GM12873 (cell line): ENCODE measurements at regions not wholly inside any gene's neighbourhood (a gene's known extent, or its start where the extent isn't known, plus 50 kb on each side); places are given as distances from the start of the nearest gene placed in this dataset.

Experiments
- CTCF ChIP-seq: IDR thresholded peaks from 2 replicates; pipeline ENCODE4 v1.5.1; 2012; ENCODE audit warnings: low read depth, mild to moderate bottlenecking, moderate library complexity, low read length, control low read depth; ENCODE audit not compliant: insufficient read depth; ENCODE audit errors: missing control alignments

DNA sequence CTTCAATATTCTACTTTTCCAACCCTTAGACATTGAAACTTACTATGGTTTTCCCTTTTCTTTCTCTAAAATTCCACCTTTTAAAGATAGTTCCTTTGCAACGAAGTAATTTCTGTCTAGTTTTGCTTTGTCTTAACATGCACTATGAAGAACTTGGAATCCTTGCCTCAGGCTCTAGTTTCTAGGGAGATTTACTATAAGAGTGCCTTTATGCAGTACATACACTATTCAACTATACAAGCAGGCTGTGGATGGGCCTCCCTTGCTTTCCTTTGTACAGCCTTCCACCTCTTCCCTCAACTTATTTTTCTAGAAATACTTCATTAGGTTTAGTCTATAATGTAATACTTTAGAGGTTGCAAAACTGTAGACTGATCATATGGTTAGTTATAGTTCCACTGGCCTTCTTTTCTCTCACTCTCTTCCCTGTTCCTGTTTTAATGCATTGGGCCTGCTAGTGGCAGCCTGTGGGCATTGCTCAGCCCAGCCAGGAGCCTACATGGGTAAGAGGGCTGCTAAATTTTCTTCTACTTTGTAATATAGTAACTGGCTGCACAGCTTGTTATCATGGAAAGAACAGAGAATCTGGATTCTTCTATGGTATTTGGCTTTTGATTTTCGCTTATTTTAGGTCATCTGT is 100.2 kb downstream of the C11orf87 start:
- no peak for TF ChIP-seq CTCF

DNA sequence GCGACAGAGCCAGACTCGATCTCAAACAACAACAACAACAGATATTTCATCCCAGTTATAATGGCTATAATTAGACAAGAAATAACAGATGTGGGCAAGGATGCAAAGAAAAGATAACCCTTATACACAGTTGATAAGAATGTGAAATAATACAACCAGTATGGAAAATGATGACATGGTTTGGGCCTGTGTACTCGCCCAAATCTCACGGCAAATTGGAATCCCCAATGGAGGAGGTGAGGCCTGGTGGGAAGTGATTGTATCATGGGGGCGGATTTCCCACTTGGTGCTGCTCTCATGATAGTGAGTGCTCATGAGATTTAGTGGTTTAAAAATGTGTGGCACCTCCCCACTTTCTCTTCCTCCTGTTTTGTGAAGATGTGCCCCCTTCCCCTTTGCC is 104.1 kb downstream of the C11orf87 start:
- no peak for TF ChIP-seq CTCF

GRCh38 chr11:109526931-109527330 is 104.9 kb downstream of the C11orf87 start:
- TF ChIP-seq CTCF, result no peak

DNA sequence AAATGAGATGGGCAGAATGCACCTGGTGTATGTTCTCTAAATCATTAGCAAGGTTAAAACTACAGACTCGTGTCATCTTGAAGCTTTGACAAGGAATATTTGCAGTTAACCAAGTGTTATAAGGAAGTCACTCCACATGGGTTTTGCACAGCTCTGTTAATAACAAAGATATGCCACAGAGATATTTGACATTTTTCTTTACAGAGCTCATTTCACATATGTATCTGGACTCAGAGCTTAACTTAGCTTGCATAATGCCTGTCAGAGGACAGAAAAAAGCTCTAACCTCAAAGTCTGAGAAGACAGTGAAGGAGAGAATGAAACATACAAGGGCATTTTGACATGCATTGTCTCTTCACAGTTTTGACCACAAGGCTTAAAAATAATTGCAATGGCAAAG is 105.5 kb downstream of the C11orf87 start:
- TF ChIP-seq CTCF, result no peak

DNA sequence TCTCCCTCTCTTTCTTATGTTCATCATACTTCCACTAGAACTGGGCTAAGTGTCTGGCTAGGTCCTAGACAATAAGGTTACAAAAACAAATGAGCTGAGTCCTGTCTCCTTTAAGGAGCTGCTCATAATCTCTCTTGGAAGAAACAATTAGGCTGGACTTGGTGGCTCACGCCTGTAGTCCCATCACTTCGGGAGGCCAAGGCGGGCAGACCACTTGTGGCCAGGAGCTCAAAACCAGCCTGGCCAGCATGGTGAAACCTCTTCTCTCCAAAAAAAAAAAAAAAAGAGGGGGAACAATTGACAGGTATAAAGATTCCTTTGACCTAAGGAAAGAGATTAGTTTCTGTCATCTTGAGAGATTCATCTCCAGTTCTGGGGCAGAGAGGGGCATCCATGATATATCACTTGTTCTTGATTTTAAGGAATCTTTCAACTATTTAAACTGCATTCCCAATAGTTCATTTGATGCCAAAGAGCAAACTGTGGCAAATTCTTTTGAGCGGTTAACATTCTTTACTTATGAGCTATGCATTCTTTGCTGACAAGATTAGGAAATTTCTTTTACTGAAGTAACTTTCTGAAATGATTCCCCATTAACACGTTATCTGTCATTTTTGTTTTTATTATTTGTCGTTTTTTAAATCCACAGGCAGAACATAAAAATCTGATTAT is 125.5 kb downstream of the C11orf87 start:
- TF ChIP-seq CTCF, result no peak

DNA sequence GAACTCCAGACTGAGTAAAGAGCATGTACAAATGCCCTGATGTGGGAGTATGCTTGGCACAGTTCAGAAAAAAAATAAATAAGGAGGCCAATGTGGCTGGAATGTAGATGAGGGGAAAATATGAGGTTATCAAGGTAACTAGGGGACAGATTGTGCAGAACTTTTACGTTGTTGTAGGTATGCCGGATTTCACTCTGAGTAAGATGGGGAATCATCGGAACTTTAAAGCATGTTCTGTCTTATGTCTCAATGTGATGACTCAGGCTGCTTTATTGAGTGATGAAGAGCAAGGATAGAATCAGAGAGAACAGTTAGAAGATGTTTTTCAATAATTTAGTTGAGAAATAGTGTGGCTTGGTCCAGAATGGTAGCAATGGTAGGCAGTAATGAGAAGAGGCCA is 130.4 kb downstream of the C11orf87 start:
- no peak for TF ChIP-seq CTCF

GRCh38 chr11:109553284-109553683 is 131.3 kb downstream of the C11orf87 start:
- no peak for TF ChIP-seq CTCF
